HK-2 (cell line): ENCODE measurements at regions not wholly inside any gene's neighbourhood (a gene's known extent, or its start where the extent isn't known, plus 50 kb on each side); places are given as distances from the start of the nearest gene placed in this dataset.

Experiments used
- DNase-seq: peaks from one replicate; pipeline ENCODE4 v3.0.0-alpha.2; 2018; ENCODE audit not compliant: unreplicated experiment

DNA sequence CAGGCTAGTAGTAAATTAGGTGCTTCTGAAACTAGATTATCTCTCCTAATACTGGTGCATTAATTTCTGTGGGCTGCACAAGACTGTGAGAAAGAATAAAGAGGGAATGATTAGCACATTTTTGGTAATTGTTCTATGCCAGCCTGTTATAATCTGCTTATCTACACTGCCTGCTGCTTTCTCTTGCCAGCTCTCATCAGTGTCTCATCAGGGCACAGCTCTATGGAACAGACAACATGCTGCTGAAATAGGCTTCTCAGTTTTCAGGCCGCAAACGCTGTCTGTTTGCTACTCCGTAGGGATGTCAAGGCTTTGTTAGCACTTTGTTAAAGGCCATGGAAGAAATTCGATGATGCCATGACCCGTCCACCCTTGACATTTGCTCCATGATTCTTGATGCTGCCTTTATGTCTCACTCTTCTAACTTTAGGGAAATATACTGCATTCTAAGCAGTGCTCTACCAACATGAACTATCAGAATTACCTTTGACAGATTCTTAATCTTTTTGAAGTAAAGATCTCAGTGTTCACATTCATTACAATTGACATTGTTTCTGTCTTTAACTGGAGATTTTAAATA is 84.0 kb upstream of the PRR20A start:
- no peak for DNase-seq

DNA sequence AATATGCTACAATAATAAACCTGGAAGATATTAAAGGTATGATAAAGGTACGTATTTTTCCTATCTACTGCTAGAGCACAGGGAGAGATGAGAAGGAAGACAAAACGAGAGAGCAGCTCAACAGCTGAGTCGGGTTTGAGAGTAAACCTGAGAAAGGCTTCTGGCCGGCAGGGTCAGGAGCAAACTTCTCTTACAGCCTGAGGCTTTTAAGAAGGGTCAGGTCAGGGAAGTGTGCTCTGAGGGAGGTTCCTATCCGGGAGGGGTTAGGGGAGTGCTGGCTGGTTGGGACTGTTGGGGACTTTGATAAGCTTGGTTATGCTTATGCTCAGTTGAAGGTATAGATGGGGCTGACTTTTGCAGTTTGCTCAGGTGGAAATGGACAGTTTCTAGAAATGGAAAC is 77.7 kb upstream of the PRR20A start:
- no peak for DNase-seq

DNA sequence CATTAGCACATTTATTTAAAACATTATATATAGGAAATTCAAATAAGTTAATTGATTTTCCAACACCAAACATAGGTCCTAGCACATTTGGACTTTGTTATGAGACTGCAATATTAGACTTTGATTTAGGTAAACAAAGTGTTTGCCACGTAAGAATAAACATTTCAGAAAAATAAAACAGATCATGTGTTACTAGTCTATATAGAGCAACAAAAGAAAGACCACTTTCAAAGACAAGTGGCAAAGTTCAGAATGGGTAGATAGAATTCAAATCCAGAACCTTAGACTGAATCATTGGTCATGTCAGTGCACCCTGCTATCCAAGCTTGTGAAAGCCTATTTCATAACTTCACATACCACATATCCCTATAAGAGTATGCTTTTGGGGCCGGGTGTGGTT is 66.7 kb upstream of the PRR20A start:
- DNase-seq = no peak

DNA sequence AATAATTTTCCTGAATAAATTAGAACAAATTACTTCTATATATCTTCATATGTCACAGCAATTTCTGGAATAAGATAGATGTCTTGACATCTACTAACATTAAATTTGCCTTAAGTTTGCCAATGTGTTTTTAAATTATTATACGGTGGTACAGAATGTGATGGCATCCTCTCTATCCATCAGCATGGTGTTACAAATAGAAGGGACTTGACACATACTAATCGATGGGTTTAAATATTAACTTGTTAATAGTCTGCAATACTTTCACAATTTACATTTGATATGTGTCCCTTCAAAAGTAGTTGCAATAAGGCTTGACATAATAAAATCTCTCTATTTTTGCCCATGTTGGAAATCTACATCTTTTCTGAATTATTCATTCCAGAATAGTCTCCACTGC is 65.1 kb upstream of the PRR20A start:
- no peak for DNase-seq

DNA sequence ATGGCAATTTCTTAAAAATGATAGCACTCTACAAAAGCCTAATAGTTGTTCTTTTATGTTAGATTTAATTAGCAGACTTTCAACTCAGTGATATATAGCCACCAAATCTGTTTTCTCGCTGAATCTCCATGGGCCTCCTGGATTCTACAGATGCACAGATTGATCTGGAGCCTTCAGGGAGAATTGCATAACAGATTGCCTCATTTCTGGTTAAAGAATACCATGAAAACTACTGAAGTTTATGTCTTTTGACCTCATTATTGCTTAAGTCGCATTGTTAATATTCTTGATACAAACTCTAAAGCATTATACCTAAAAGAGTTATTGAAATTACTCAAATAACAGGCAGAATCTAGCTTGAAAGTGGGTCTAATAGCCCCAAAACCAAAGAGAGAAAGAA is 53.7 kb upstream of the PRR20A start:
- no peak for DNase-seq
